HEK293T (cell line): ENCODE measurements at regions not wholly inside any gene's neighbourhood (a gene's known extent, or its start where the extent isn't known, plus 50 kb on each side); places are given as distances from the start of the nearest gene placed in this dataset.

Source experiments
- BHLHE40 ChIP-seq: fragments of 450-650 bp; IDR thresholded peaks from 2 replicates; pipeline ENCODE4 v1.6.1; 2016; ENCODE audit warnings: mild to moderate bottlenecking, moderate library complexity, borderline replicate concordance
- ELF4 ChIP-seq: fragments of 450-650 bp; IDR thresholded peaks from 2 replicates; pipeline ENCODE4 v1.6.1; 2017; ENCODE audit warnings: antibody characterized with exemption
- FOXK2 ChIP-seq: fragments of 450-650 bp; IDR thresholded peaks from 2 replicates; pipeline ENCODE4 v1.6.1; 2016; ENCODE audit warnings: mild to moderate bottlenecking
- TARDBP ChIP-seq: fragments of 450-650 bp; IDR thresholded peaks from 2 replicates; pipeline ENCODE4 v1.6.1; 2016
- ZNF384 ChIP-seq: fragments of 450-650 bp; IDR thresholded peaks from 2 replicates; pipeline ENCODE4 v1.6.1; 2016

DNA sequence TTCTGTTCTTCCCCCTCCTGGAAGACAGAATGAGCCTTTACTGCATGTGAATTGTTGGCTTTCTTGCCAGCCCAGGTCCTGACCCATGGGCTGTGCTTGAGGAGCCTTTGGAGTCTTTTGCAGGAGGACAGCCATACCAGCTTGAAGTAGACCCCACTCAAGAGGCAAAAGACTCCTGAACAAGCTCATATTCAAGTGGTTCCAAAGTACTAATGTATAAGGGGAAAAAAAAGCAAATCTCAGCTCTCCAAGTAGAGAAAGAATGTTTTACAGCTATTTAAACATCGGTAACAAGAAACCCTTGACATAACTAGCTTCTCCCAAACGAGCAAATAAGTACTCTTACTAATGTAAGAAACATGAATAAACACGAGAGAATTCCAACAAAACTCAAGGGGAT is 174.9 kb upstream of the MXRA5 start:
- TF ChIP-seq TARDBP = no peak
- no peak for TF ChIP-seq FOXK2
- no peak for TF ChIP-seq BHLHE40
- TF ChIP-seq ELF4 = no peak
- no peak for TF ChIP-seq ZNF384
